Mammary epithelial cell (primary cell): ENCODE measurements at regions not wholly inside any gene's neighbourhood (a gene's known extent, or its start where the extent isn't known, plus 50 kb on each side); places are given as distances from the start of the nearest gene placed in this dataset.

Experiments used
- CTCF ChIP-seq, 2 donors: IDR thresholded peaks in 1 of 2; conservative IDR thresholded peaks in 1 of 2; 2 replicates each; pipeline ENCODE4 v1.5.1; 2011 to 2012; ENCODE audit warnings: inconsistent platforms in 2 of 2, low read length in 2 of 2, mild to moderate bottlenecking in 2 of 2, control low read depth in 1 of 2, low read depth in 1 of 2; ENCODE audit not compliant: insufficient read depth in 1 of 2; ENCODE audit errors: extremely low read depth in 1 of 2
- EZH2 ChIP-seq: IDR thresholded peaks from 2 replicates; pipeline ENCODE4 v1.6.1; 2012; ENCODE audit warnings: low read length, inconsistent platforms, borderline replicate concordance

- no peak for TF ChIP-seq CTCF (conservative IDR thresholded peaks at IDR 0.05 in 1 of 2, IDR thresholded peaks at IDR 0.05 in 1 of 2; ENCODE audit: extremely low read depth in 1 of 2, insufficient read depth in 1 of 2, low read depth in 1 of 2, low read length in 2 of 2)
- no peak for TF ChIP-seq EZH2
Measured at GRCh38 chr1:2920421-2921015, 100.7 kb upstream of the ACTRT2 start.
